IMR-90 (cell line): ENCODE measurements at regions not wholly inside any gene's neighbourhood (a gene's known extent, or its start where the extent isn't known, plus 50 kb on each side); places are given as distances from the start of the nearest gene placed in this dataset.
A peak's percentile ranks its signal among the peaks of the same experiment; 100 is the strongest.

ENCODE experiments used
- ATAC-seq: fragments of 200-7000 bp; cut with Tn5 transposase; 2 replicates; pipeline ENCODE4 v1.9.1; 2020; ENCODE audit warnings: low read depth, mild to moderate bottlenecking, moderate library complexity
- BruUV-seq: library from RNA; stranded (reverse); fragments of 400-500 nt; replicated peaks from 2 replicates; lab custom pipeline; 2021; lab: Mats Ljungman, UMichigan
- CTCF ChIA-PET: fragments of 300-600 bp; formaldehyde crosslinking; extraction: SDS; loops from one replicate; lab custom pipeline; 2021; ENCODE audit warnings: antibody characterized with exemption; lab: Yijun Ruan, JAX
- POLR2A ChIA-PET: fragments of 300-600 bp; sonication (Branson Sonifier 250); formaldehyde crosslinking; loops from one replicate; lab custom pipeline; 2022; ENCODE audit warnings: antibody characterized with exemption; ENCODE audit not compliant: unreplicated experiment; lab: Charles Lee
- DNase-seq: peaks from one replicate; pipeline ENCODE4 v3.0.0; 2013
- H2AFZ ChIP-seq: replicated peaks from 2 replicates; pipeline ENCODE3; 2013; ENCODE audit warnings: low read length, mild to moderate bottlenecking; ENCODE audit not compliant: poor library complexity
- H2AK5ac ChIP-seq: 2 replicates; pipeline ENCODE4 v1.6.1; 2013; ENCODE audit warnings: low read depth, low read length, inconsistent platforms
- H2AK9ac ChIP-seq: replicated peaks from 2 replicates; pipeline ENCODE3; 2013; ENCODE audit warnings: mild to moderate bottlenecking, low read depth, low read length, moderate library complexity; ENCODE audit not compliant: poor library complexity
- H2BK120ac ChIP-seq: 2 replicates; pipeline ENCODE4 v1.6.1; 2013; ENCODE audit warnings: low read depth, low read length, inconsistent platforms
- H2BK15ac ChIP-seq: 3 replicates; pipeline ENCODE4 v1.6.1; 2013; ENCODE audit warnings: low read depth, low read length, inconsistent platforms
- H2BK20ac ChIP-seq: 2 replicates; pipeline ENCODE4 v1.6.1; 2013; ENCODE audit warnings: low read depth, mild to moderate bottlenecking, inconsistent platforms, low read length, moderate library complexity
- H2BK5ac ChIP-seq: 2 replicates; pipeline ENCODE4 v1.6.1; 2013; ENCODE audit warnings: mild to moderate bottlenecking, low read depth, low read length, inconsistent platforms; ENCODE audit not compliant: poor library complexity, severe bottlenecking
- H3K14ac ChIP-seq: replicated peaks from 2 replicates; pipeline ENCODE4 v1.6.1; 2013; ENCODE audit warnings: low read depth, low read length, inconsistent platforms
- H3K18ac ChIP-seq: 2 replicates; pipeline ENCODE4 v1.6.1; 2013; ENCODE audit warnings: low read depth, low read length, control low read depth
- H3K23ac ChIP-seq: 2 replicates; pipeline ENCODE4 v1.6.1; 2013; ENCODE audit warnings: low read depth, low read length, inconsistent platforms
- H3K27ac ChIP-seq: 2 replicates; pipeline ENCODE4 v1.5.1; 2013; ENCODE audit warnings: mild to moderate bottlenecking, control low read depth, low read length; ENCODE audit not compliant: insufficient read depth
- H3K27me3 ChIP-seq: 2 replicates; pipeline ENCODE4 v1.6.1; 2013; ENCODE audit warnings: low read length; ENCODE audit not compliant: control insufficient read depth, insufficient read depth
- H3K36me3 ChIP-seq: 2 replicates; pipeline ENCODE4 v1.6.1; 2013; ENCODE audit warnings: low read length, mixed read lengths; ENCODE audit not compliant: control insufficient read depth, insufficient read depth
- H3K4ac ChIP-seq: 2 replicates; pipeline ENCODE4 v1.6.1; 2013; ENCODE audit warnings: low read depth, low read length, inconsistent platforms
- H3K4me1 ChIP-seq: 2 replicates; pipeline ENCODE4 v1.6.1; 2013; ENCODE audit warnings: low read length, mixed read lengths; ENCODE audit not compliant: control insufficient read depth, insufficient read depth
- H3K4me2 ChIP-seq: 2 replicates; pipeline ENCODE4 v1.6.1; 2013; ENCODE audit warnings: low read depth, mild to moderate bottlenecking, control low read depth, low read length, moderate library complexity
- H3K4me3 ChIP-seq: 2 replicates; pipeline ENCODE4 v1.5.1; 2013; ENCODE audit warnings: low read depth, mild to moderate bottlenecking, control low read depth, low read length, moderate library complexity; ENCODE audit not compliant: insufficient read depth
- H3K56ac ChIP-seq: 2 replicates; pipeline ENCODE4 v1.6.1; 2013; ENCODE audit warnings: low read length, inconsistent platforms; ENCODE audit not compliant: insufficient read depth; ENCODE audit errors: extremely low read depth
- H3K79me1 ChIP-seq, 2 experiments: 2 replicates each; pipeline ENCODE4 v1.6.1; 2013; ENCODE audit warnings: low read length in 2 of 2, inconsistent platforms in 1 of 2, low read depth in 1 of 2
- H3K9ac ChIP-seq: 2 replicates; pipeline ENCODE4 v1.6.1; 2013; ENCODE audit warnings: low read depth, low read length, control low read depth
- H3K9me1 ChIP-seq: 2 replicates; pipeline ENCODE4 v1.6.1; 2013; ENCODE audit warnings: low read length, inconsistent platforms; ENCODE audit not compliant: insufficient read depth
- H3K9me3 ChIP-seq: 2 replicates; pipeline ENCODE4 v1.6.1; 2013; ENCODE audit warnings: low read length; ENCODE audit not compliant: control insufficient read depth, insufficient read depth
- H4K20me1 ChIP-seq: 2 replicates; pipeline ENCODE4 v1.6.1; 2013; ENCODE audit warnings: low read length, inconsistent platforms; ENCODE audit not compliant: insufficient read depth
- H4K5ac ChIP-seq: 2 replicates; pipeline ENCODE4 v1.6.1; 2013; ENCODE audit warnings: mild to moderate bottlenecking, low read depth, low read length, control low read depth
- H4K8ac ChIP-seq, 2 experiments: 2 replicates each; pipeline ENCODE4 v1.6.1; 2013; ENCODE audit warnings: low read depth in 2 of 2, low read length in 2 of 2, control low read depth in 1 of 2, inconsistent platforms in 1 of 2
- H4K91ac ChIP-seq: 2 replicates; pipeline ENCODE4 v1.6.1; 2013; ENCODE audit warnings: low read depth, low read length, inconsistent platforms; ENCODE audit not compliant: insufficient read depth
- CTCF ChIP-seq: conservative IDR thresholded peaks from 2 replicates; pipeline ENCODE4 v1.5.1; 2012; ENCODE audit warnings: mild to moderate bottlenecking, low read depth, low read length, improper control_type of control experiment
- MAFK ChIP-seq: IDR thresholded peaks from 2 replicates; pipeline ENCODE4 v1.6.1; 2012; ENCODE audit warnings: low read depth, low read length, improper control_type of control experiment
- WGBS, 2 experiments: methylation state at CpG; one replicate each; pipeline versions ENCODE4 v1.1.5 to v1.1.7; 2013; ENCODE audit warnings: missing lambda C conversion rate in 2 of 2; ENCODE audit not compliant: insufficient read length in 1 of 2; ENCODE audit errors: extremely low coverage in 2 of 2; 5-methylcytosine and 5-hydroxymethylcytosine counted together
- dilution Hi-C: fragments of 300-500 bp; cut with HindIII; formaldehyde crosslinking; loops from one replicate; pipeline ENCODE4 v1.14.3; 2018; ENCODE audit warnings: low sequenced_read_pairs; ENCODE audit not compliant: unreplicated experiment
- in situ Hi-C: fragments of 300-500 bp; cut with MboI; formaldehyde crosslinking; loops from 3 replicates; pipeline ENCODE4 v1.14.3; 2019; ENCODE audit warnings: low sequenced_read_pairs, inconsistent platforms, mixed read lengths
- intact Hi-C: fragments of 100-400 bp; cut with micrococcal nuclease; formaldehyde crosslinking; loops from 2 replicates; pipeline ENCODE4 v1.10.0; 2022

DNA sequence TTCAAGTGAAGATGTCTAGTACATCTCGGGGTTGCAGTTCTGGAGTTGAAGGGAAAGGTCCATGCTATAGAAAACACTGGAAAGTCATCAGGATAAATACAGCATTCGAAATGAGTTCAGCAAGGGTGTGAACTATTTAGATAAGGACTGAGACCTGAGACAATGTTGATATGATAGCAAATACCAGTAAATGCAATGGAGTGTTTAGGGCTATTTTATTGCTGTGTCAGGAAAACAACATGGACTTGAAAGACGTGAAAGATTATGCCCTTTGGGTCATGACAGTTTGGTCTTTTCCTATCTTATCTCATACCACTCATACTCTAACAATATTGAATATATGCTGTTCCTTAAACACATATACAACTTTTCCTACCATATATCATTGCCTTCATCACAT, 1776.2 kb upstream of the SEL1L start:
- Histone ChIP-seq H2AFZ (no peak overlapping the region), H4K91ac (no peak overlapping the region), H2BK5ac (no peak overlapping the region), H3K56ac (no peak overlapping the region), H3K4me1 (no peaks in the 10 kb centered on the region), H2BK20ac (no peak overlapping the region), H4K5ac (no peak overlapping the region), H3K27me3 (no peaks in the 10 kb centered on the region), H2AK5ac (no peak overlapping the region), H3K4me3 (no peak overlapping the region), H3K36me3 (no peaks in the 10 kb centered on the region), H2AK9ac (no peak overlapping the region), H3K9ac (no peak overlapping the region), H2BK120ac (no peak overlapping the region), H2BK15ac (no peak overlapping the region), H3K4me2 (no peak overlapping the region), H3K79me1 (no peaks in the 10 kb centered on the region), H3K23ac (no peak overlapping the region), H3K4ac (no peak overlapping the region), H4K8ac (no peak overlapping the region), H3K18ac (no peak overlapping the region), H3K9me3 (no peaks in the 10 kb centered on the region), H3K27ac (no peak overlapping the region), H4K20me1 (no peaks in the 10 kb centered on the region), H3K9me1 (no peaks in the 10 kb centered on the region), H3K14ac (no peak overlapping the region)
- WGBS, 2 experiments = 40% methylated on average over 1 of the region's 3 CpGs; no CpG with 5 or more reads in 1 of the 2 experiments
- intact Hi-C loops (loop anchor here (5.0 to 10.0 kb wide), 3 partner anchors 775 to 1885 kb away; no protein-coding TSS in a partner anchor), in situ Hi-C loops (loop anchor here (10.0 kb wide), 1 partner anchor 155 kb away; no protein-coding TSS in a partner anchor), dilution Hi-C loops (no loop called here)
- ATAC-seq (no peak), DNase-seq (no peak)
- CTCF ChIA-PET = no interaction called here
- POLR2A ChIA-PET = no interaction called here
- TF ChIP-seq CTCF = no peak
- peak; percentile 68; the same call in 1 of the 2 replicates for TF ChIP-seq MAFK
- no TSS peak for BruUV-seq
